ENCODE measurements at regions not wholly inside any gene's neighbourhood (a gene's known extent, or its start where the extent isn't known, plus 50 kb on each side); places are given as distances from the start of the nearest gene placed in this dataset.

GRCh38 chr18:54716586-54716985, 111.7 kb upstream of the RAB27B start:
- TF ChIP-seq CTCF (IDR thresholded peaks at IDR 0.05) = no peak
- no peak for TF ChIP-seq EZH2 (IDR thresholded peaks at IDR 0.05; ENCODE audit: borderline replicate concordance, insufficient read depth, low read depth, low read length, poor library complexity, severe bottlenecking)
